Loucy (cell line): ENCODE measurements at regions not wholly inside any gene's neighbourhood (a gene's known extent, or its start where the extent isn't known, plus 50 kb on each side); places are given as distances from the start of the nearest gene placed in this dataset.

Experiments
- H2AFZ ChIP-seq: fragments of 200-600 bp; sonication (generic); 2 replicates; pipeline ENCODE4 v1.6.0; 2016; ENCODE audit warnings: antibody characterized with exemption, mild to moderate bottlenecking, low read length, moderate library complexity
- H3F3A ChIP-seq: fragments of 200-600 bp; 2 replicates; pipeline ENCODE4 v1.6.0; 2016; ENCODE audit warnings: antibody characterized with exemption, low read depth, mild to moderate bottlenecking
- H3K27me3 ChIP-seq: fragments of 200-600 bp; sonication (generic); 2 replicates; pipeline ENCODE4 v1.6.1; 2014; ENCODE audit warnings: low read length, mild to moderate bottlenecking; ENCODE audit not compliant: insufficient read depth, poor library complexity, severe bottlenecking
- H3K36me3 ChIP-seq: fragments of 200-600 bp; sonication (generic); 2 replicates; pipeline ENCODE4 v1.6.1; 2016; ENCODE audit warnings: low read length; ENCODE audit not compliant: insufficient read depth
- H3K4me1 ChIP-seq: fragments of 200-600 bp; sonication (generic); 2 replicates; pipeline ENCODE4 v1.5.1; 2014; ENCODE audit warnings: low read length, mild to moderate bottlenecking; ENCODE audit not compliant: insufficient read depth, poor library complexity, severe bottlenecking
- H3K4me2 ChIP-seq: fragments of 200-600 bp; sonication (generic); 2 replicates; pipeline ENCODE4 v1.6.0; 2014; ENCODE audit warnings: antibody characterized with exemption, low read length, low read depth, mild to moderate bottlenecking; ENCODE audit not compliant: poor library complexity, severe bottlenecking
- H3K4me3 ChIP-seq: fragments of 200-600 bp; sonication (generic); 2 replicates; pipeline ENCODE4 v1.5.1; 2014; ENCODE audit warnings: low read length, mild to moderate bottlenecking, mixed read lengths; ENCODE audit not compliant: poor library complexity, severe bottlenecking
- H3K79me2 ChIP-seq: fragments of 200-600 bp; sonication (generic); 2 replicates; pipeline ENCODE4 v1.6.1; 2014; ENCODE audit warnings: low read length; ENCODE audit not compliant: insufficient read depth
- H3K9ac ChIP-seq: fragments of 200-600 bp; sonication (generic); 2 replicates; pipeline ENCODE4 v1.6.0; 2014; ENCODE audit warnings: mild to moderate bottlenecking, low read depth, low read length, moderate library complexity; ENCODE audit not compliant: poor library complexity, severe bottlenecking
- H3K9me2 ChIP-seq: fragments of 200-600 bp; sonication (generic); replicated peaks from 2 replicates; pipeline ENCODE4 v1.6.1; 2016; ENCODE audit warnings: low read depth, low read length, mixed read lengths
- H3K9me3 ChIP-seq: fragments of 200-600 bp; sonication (generic); 2 replicates; pipeline ENCODE4 v1.6.1; 2014; ENCODE audit warnings: mild to moderate bottlenecking, antibody characterized with exemption, low read length, low read depth; ENCODE audit not compliant: insufficient read depth
- H4K20me1 ChIP-seq: fragments of 200-600 bp; sonication (generic); 2 replicates; pipeline ENCODE4 v1.6.0; 2014; ENCODE audit warnings: antibody characterized with exemption, low read length, mild to moderate bottlenecking; ENCODE audit not compliant: insufficient read depth, poor library complexity, severe bottlenecking
- CTCF ChIP-seq: fragments of 200-600 bp; sonication (generic); conservative IDR thresholded peaks from 2 replicates; pipeline ENCODE4 v1.5.1; 2014; ENCODE audit warnings: mild to moderate bottlenecking, antibody characterized with exemption, low read length
- EZH2phosphoT487 ChIP-seq: fragments of 200-600 bp; IDR thresholded peaks from 2 replicates; pipeline ENCODE4 v1.6.1; 2018; ENCODE audit warnings: antibody characterized with exemption, mild to moderate bottlenecking, moderate library complexity, borderline replicate concordance

- Histone ChIP-seq H3K4me2 (no peak overlapping the region), H3K4me3 (no peak overlapping the region), H2AFZ (no peak overlapping the region), H3K36me3 (no peaks in the 10 kb centered on the region), H3K9ac (no peak overlapping the region), H3F3A (no peaks in the 10 kb centered on the region), H3K9me2 (no peaks in the 10 kb centered on the region), H3K79me2 (no peaks in the 10 kb centered on the region), H4K20me1 (no peaks in the 10 kb centered on the region), H3K4me1 (no peaks in the 10 kb centered on the region), H3K27me3 (no peaks in the 10 kb centered on the region), H3K9me3 (no peaks in the 10 kb centered on the region)
- no peak for TF ChIP-seq CTCF
- no peak for TF ChIP-seq EZH2phosphoT487
These were observed 64.7 kb upstream of the HS3ST5 start for GRCh38 chr6:114407426-114408035.

GRCh38 chr6:114404339-114404955, 61.6 kb upstream of the HS3ST5 start:
- Histone ChIP-seq H3K79me2 (no peaks in the 10 kb centered on the region), H3F3A (no peaks in the 10 kb centered on the region), H4K20me1 (no peaks in the 10 kb centered on the region), H3K27me3 (no peaks in the 10 kb centered on the region), H3K4me3 (no peak overlapping the region), H3K4me2 (no peak overlapping the region), H2AFZ (no peak overlapping the region), H3K9ac (no peak overlapping the region), H3K9me3 (no peaks in the 10 kb centered on the region), H3K4me1 (no peaks in the 10 kb centered on the region), H3K36me3 (no peaks in the 10 kb centered on the region), H3K9me2 (no peaks in the 10 kb centered on the region)
- no peak for TF ChIP-seq CTCF
- TF ChIP-seq EZH2phosphoT487, result no peak

GRCh38 chr6:114403858-114404257, 61.0 kb upstream of the HS3ST5 start:
- Histone ChIP-seq H3K9ac (no peak overlapping the region), H3K27me3 (no peaks in the 10 kb centered on the region), H3K4me2 (no peak overlapping the region), H3K9me2 (no peaks in the 10 kb centered on the region), H3K79me2 (no peaks in the 10 kb centered on the region), H3K4me1 (no peaks in the 10 kb centered on the region), H3K36me3 (no peaks in the 10 kb centered on the region), H3F3A (no peaks in the 10 kb centered on the region), H4K20me1 (no peaks in the 10 kb centered on the region), H3K4me3 (no peak overlapping the region), H3K9me3 (no peaks in the 10 kb centered on the region), H2AFZ (no peak overlapping the region)
- no peak for TF ChIP-seq CTCF
- no peak for TF ChIP-seq EZH2phosphoT487
